ENCODE measurements at regions not wholly inside any gene's neighbourhood (a gene's known extent, or its start where the extent isn't known, plus 50 kb on each side); places are given as distances from the start of the nearest gene placed in this dataset.

DNA sequence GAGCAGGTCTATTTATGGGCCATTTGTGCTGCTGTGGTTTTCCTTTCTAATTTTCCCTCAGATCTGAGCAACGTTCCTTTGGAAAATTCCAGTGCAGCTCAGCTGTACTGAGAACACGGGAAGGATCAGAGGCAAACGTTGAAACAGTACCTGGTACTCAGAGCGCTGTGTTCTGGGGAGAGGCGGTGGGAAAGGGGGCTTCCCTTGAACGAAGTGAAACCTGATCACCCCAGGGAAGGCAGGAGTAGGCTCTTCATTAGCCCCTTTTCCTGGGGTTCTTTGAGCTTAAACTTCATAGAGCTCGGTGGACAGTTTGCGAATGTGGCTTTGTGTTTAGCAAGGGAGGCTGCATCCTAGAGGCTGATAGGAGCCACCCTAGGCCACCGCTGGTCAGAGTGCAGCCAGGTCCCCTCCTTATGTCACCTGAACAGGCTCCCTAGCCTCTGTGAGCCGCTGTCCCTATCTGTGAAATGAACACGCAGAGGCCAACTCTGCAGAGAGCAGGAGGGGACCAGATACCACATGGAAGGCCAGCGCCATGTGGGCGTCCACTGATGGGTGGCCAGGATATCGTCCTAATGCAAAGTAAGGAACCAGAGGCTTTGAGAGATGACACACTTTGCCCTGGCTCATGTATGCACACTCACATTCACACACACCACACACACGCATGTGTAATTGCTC is 1464.8 kb downstream of the BRD1 start:
- no peak overlapping the region for H3K4me3 Mint-ChIP-seq
- DNase-seq (ENCODE audit: low read depth, low spot score) = no peak

DNA sequence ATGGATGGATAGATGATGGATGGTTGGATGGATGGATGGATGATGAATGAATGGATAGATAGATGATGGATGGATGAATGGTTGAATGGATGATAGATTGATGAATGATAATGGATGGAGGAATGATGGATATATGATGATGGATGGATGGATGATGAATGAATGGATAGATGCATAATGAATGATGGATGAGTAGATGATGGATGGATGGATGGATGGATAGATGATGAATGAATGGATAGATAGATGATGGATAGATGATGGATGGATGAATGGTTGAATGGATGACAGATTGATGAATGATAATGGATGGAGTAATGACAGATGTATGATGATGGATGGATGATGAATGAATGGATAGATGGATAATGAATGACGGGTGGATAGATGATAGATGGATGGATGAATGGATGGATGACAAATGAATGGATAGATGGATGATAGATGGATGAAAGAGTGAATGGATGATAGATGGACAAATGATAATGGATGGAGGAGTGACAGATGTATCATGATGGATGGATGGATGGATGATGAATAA is 1466.5 kb downstream of the BRD1 start:
- TF ChIP-seq CTCF (conservative IDR thresholded peaks at IDR 0.05) = no peak
- Mint-ChIP-seq H3K27ac (ENCODE audit: unreplicated experiment) (no peak overlapping the region), H3K27me3 (ENCODE audit: low read depth) (peaks cover 6% of the 10 kb centered on the region), H3K4me3 (no peak overlapping the region), H3K4me1 (peaks cover 3% of the 10 kb centered on the region), H3K36me3 (ENCODE audit: low read depth) (no peaks in the 10 kb centered on the region), H3K9me3 (no peaks in the 10 kb centered on the region)
- no peak for DNase-seq (ENCODE audit: low read depth, low spot score)

More for the DNA sequence above, 1464.8 kb downstream of the BRD1 start:
- Mint-ChIP-seq H3K4me1 (no peaks in the 10 kb centered on the region), H3K36me3 (ENCODE audit: low read depth) (no peaks in the 10 kb centered on the region), H3K27me3 (ENCODE audit: low read depth) (no peaks in the 10 kb centered on the region), H3K27ac (ENCODE audit: unreplicated experiment) (no peak overlapping the region), H3K9me3 (no peaks in the 10 kb centered on the region)
- no peak for TF ChIP-seq CTCF (conservative IDR thresholded peaks at IDR 0.05)

DNA sequence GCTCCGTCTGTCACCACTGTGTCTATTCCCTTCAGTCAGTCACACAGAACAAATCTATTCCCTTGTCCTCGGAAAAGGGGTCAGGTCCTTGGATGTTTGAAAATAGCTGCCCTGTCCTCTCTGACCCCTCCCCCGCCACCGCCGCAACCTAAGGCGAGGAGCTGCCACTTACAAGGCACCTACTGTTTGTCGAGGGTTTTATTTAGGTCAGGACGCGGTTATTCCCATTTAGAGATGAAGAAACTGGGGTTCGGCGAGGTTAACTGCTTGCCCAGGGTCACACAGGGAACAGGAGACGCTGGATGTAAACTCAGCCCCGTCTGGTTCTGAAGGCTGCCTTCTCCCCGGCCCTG is 1468.1 kb downstream of the BRD1 start:
- H3K27me3 Mint-ChIP-seq (ENCODE audit: low read depth) = peaks cover 17% of the 10 kb centered on the region
- no peak for DNase-seq (ENCODE audit: low read depth, low spot score)
- peaks cover 5% of the 10 kb centered on the region for H3K4me1 Mint-ChIP-seq
- H3K27ac Mint-ChIP-seq (ENCODE audit: unreplicated experiment) = no peak overlapping the region
- H3K9me3 Mint-ChIP-seq = no peaks in the 10 kb centered on the region
- no peak for TF ChIP-seq CTCF (conservative IDR thresholded peaks at IDR 0.05)
- no peaks in the 10 kb centered on the region for H3K36me3 Mint-ChIP-seq (ENCODE audit: low read depth)
- H3K4me3 Mint-ChIP-seq = no peak overlapping the region

DNA sequence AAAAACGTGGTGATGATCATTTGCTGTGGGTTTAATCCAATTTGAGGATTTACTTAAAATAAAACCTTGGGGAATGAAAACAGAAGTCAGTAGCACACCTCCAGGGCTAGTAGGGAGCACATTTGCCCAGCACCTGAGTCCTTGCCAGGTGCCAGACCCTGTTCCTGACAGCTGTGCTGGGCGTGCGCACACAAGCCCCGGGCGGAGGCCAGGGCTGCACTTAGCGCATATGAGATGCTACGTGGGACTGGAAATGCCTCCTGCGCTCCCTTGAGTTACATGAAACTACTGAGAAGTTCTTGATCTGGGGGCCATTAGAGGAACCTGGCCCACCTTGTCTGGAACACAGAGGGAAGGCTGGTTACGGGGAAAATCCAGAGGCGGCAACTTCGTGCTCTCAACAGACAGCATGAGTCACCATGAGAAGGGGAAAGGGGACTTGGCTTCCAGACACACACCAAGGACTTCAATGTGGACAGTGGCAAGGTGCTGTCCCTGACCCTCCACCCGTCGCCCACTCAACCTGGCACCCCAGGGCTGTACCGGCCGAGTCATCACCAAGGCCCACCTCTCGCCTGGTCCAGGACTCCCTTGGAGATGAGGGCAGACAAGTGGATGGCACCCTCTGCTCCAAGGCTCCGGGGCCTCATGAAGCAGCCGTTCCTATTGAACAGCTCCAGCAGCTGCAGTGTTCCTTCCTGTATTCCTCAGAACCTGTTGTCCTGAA is 1468.6 kb downstream of the BRD1 start:
- no peak for TF ChIP-seq CTCF (conservative IDR thresholded peaks at IDR 0.05)
- Mint-ChIP-seq H3K4me3 (no peak overlapping the region), H3K36me3 (ENCODE audit: low read depth) (no peaks in the 10 kb centered on the region), H3K27ac (ENCODE audit: unreplicated experiment) (no peak overlapping the region), H3K4me1 (peaks cover 5% of the 10 kb centered on the region), H3K9me3 (no peaks in the 10 kb centered on the region), H3K27me3 (ENCODE audit: low read depth) (peaks cover 21% of the 10 kb centered on the region)
- no peak for DNase-seq (ENCODE audit: low read depth, low spot score)

GRCh38 chr22:48357961-48358360 is 1469.7 kb downstream of the BRD1 start:
- DNase-seq (ENCODE audit: low read depth, low spot score) = no peak
- H3K27ac Mint-ChIP-seq (ENCODE audit: unreplicated experiment) = no peak overlapping the region
- no peaks in the 10 kb centered on the region for H3K9me3 Mint-ChIP-seq
- H3K4me3 Mint-ChIP-seq = no peak overlapping the region
- no peaks in the 10 kb centered on the region for H3K36me3 Mint-ChIP-seq (ENCODE audit: low read depth)
- peaks cover 5% of the 10 kb centered on the region for H3K4me1 Mint-ChIP-seq
- TF ChIP-seq CTCF (conservative IDR thresholded peaks at IDR 0.05) = no peak
- peaks cover 25% of the 10 kb centered on the region for H3K27me3 Mint-ChIP-seq (ENCODE audit: low read depth)

Measured in neural crest cell (in vitro differentiated cells).